LHCN-M2 (cell line): ENCODE measurements at regions not wholly inside any gene's neighbourhood (a gene's known extent, or its start where the extent isn't known, plus 50 kb on each side); places are given as distances from the start of the nearest gene placed in this dataset.

Source experiments
- DNase-seq: peaks from one replicate; pipeline ENCODE4 v3.0.0-alpha.2; 2012; ENCODE audit warnings: low read depth

DNA sequence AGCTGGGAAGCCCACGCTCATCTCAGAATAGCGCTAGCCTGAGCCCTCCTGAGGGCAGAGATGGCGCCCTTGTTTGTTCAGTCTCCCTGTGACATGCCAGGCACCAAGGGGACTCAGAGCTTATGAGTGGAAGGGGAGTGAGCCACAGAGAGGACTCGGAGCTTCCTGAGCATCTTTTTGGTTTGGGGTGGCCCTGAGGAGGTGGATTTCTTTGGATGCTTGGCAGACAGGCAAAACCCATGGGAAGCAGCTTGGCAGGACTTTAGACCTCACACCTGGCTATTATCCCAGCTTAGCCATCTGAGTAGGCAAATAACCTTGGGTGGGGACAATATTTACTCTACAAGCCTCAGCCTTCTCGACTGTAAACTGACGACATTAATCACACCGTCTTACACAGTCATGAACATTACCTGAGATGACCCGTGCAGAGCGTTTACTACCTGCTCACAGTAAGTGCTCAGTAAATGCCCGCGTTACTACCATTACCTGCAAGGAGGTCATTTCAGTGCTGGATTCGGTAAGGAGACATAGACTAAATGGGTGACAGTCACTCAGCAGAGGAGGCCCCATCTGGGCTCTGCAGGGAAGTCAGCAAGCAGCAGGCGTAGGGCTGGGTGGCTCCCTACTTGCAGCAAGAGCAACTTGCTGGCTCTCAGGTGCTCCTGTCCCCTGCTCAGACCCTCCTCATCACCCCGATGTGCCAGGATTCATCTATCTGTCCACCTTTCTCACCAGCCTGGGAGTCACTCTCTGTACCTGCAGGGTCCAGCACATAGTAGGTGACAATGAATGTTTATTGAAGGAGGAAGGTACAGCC is 54.9 kb downstream of the KLHDC7A start:
- no peak for DNase-seq

GRCh38 chr1:18536356-18536755 is 55.6 kb downstream of the KLHDC7A start:
- DNase-seq = no peak

DNA sequence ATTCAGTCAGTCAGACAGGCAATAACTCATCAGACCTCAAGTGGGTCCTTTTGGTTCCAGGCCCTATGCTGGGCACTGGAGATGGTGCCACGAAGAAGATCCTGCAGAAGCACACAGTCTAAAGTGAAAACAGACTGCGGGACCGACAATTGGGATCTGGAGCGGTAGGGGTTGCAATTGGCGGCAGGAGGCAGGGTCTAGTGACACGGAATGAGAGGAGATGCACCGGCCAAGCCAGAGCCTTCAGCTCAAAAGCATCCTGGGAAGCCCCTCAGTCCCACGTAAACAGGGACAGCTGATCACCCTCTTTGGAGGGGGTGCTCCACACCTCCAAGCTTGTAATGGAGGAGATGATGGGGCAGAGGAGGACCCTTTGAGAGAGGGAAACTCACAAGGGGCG is 56.2 kb downstream of the KLHDC7A start:
- no peak for DNase-seq

DNA sequence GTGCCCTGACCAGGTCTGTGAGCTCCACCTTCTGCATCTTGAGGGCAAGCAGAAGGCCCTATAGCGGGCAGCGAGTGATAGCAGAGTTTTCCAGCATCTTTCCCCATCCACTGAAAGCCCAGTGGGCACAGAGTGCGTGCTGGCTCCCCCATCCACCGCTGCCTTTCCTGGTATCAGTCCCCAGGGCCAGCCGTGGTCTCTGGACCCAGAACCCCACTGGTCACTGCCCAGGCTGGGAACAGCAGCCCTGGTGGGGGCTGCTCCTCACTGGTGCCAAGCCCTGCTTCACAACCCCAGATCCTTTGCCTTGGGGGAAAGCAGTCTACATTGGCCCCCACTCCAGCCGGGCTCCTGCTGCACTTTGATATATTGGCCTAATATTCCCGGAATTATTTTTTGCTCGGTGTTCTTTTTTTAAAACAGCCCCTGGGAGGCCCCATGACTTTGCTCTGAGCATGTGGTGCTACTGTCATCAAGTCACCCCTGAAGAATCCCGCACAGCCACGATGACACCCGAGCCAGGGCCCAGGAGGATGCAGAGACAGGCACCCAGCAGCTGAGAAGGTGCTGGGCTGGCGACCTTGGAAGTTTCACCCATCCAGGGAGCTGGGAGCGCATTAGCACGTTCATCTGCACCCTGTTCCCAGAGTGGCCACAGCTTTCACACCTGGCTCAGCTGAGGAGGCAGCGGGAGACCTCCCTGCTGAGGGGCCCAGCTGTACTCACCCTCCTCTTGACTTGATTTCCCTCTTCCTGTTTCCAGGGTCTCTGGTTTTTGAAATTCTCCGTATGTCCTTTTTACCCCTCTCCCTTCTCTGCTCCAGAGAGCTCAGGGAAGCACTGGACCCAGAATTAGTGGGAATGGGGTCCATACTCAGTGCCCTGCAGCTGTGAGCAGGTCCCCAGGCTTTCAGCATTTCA is 56.9 kb downstream of the KLHDC7A start:
- DNase-seq = no peak

DNA sequence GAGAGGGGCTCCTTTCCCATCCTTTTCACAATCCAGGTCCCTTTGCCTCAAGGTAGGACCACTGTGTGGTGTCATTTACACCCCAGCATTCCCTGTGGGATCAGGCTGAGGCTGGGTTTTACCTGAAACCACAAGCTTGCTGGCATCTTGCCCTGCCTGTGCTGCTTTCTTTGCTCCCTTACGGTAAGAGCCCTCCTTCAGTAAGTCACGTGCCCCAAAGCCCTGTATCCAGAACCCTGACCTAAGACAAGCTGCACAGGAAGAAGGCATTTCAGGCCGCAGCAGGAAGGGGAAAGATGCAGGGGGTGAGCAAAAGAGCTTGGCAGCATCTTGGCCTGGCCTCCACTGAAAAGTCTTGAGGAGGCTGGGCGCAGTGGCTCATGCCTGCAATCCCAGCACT is 58.4 kb downstream of the KLHDC7A start:
- no peak for DNase-seq

GRCh38 chr1:18540136-18540765 is 59.5 kb downstream of the KLHDC7A start:
- no peak for DNase-seq

GRCh38 chr1:18541046-18541795 is 60.5 kb downstream of the KLHDC7A start:
- DNase-seq = no peak

GRCh38 chr1:18542351-18542750 is 61.6 kb downstream of the KLHDC7A start:
- DNase-seq = no peak

DNA sequence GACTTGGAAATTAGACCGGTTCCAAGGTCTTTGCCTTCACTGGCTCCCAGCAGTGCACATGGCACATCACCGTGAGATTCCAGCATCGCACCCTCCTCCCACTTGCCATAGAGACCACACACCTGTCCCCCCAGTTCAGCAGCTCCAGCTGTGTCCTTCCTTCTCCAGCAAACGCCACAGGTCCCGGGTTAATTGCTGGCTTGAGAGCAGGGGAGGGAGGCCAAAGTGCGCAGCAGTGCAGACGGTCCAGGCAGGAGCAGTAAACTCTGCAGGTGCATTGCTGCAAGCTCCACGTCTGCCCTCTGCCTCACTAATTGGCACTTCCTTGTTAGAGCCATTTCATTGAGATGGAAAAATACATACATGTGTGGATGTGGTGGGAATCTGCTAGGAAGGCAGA is 65.3 kb downstream of the KLHDC7A start:
- no peak for DNase-seq

DNA sequence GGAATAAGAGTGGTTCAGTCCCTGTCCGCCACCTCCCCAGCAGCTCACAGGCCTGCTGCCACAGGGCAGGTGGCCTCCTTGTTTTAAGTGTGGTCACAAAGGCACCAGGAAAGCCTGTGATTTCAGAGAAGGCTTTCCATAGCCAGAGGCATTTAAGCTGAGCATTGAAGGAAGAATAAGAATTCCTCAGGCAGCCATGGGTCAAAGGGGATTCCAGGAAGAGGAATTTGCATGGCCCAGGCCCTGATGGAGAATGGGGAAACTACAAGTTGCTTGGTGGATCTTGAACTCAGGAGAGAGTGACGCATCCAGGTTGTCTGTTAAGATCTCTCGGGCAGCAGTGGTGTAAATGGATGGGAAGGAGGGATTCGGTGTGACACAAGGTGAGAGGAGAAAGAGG is 66.7 kb downstream of the KLHDC7A start:
- no peak for DNase-seq

DNA sequence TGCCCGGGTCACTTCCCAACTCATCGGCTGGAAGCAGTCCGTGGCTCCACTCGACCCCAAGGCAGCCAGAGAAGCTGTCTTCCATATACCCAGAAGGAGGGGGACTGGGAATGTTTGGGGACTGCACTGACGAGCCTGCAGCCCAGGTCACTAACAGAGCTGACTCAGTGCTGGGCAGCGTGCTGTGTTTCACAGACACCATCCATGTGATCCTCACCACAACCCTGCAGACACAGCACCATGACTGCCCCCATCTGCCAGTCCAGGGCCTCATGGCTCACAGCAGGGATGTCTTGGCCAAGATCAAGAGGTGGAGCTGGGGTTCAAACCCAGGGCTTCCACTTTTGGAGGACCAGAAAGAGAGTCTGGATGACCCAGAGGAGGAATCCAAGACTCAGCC is 67.9 kb downstream of the KLHDC7A start:
- no peak for DNase-seq

- DNase-seq = no peak
These were observed 68.4 kb downstream of the KLHDC7A start for GRCh38 chr1:18549106-18549505.

DNA sequence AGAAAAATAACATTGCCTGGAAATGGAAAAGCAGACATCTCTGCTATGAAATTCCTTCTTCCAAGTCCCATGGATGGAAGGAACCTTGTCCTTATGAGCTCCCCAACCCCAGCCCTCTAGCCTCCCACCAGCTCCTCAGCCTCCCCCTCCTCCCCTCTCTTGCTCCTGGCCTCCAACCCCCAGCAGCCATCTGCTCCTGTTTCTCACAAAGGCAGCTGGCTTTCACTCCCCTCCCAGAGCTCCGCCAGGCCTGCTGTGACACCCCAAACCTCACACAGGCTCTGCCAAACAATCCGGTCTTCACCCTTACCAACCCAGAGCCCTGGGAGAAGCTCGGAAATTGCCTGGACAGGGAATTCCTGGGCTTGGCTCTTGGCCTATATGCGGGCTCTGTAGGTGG is 69.2 kb downstream of the KLHDC7A start:
- DNase-seq = no peak

GRCh38 chr1:18552631-18553030 is 71.9 kb downstream of the KLHDC7A start:
- no peak for DNase-seq

GRCh38 chr1:18553388-18553787 is 72.7 kb downstream of the KLHDC7A start:
- DNase-seq = no peak

DNA sequence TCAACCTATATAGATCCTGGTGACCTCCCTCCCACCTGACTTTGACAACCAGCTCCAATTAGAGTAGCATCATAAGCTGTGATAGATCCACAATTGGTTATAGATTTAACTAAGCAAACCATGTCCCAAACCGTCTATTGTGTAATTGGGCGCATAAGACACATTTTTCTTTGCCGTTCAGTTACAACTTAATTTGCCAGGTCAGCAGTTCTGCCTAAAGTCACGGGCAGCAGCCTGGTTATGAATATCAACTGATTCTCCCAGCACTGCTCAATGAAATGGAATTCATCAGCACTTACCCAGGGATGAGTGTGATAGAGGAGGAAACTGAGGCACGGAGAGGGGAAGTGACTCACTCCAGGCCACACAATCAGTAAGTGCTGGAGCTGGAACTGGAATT is 73.4 kb downstream of the KLHDC7A start:
- no peak for DNase-seq

- no peak for DNase-seq
These were observed 73.9 kb downstream of the KLHDC7A start for GRCh38 chr1:18554597-18554996.

GRCh38 chr1:18555036-18555435 is 74.3 kb downstream of the KLHDC7A start:
- DNase-seq = no peak

DNA sequence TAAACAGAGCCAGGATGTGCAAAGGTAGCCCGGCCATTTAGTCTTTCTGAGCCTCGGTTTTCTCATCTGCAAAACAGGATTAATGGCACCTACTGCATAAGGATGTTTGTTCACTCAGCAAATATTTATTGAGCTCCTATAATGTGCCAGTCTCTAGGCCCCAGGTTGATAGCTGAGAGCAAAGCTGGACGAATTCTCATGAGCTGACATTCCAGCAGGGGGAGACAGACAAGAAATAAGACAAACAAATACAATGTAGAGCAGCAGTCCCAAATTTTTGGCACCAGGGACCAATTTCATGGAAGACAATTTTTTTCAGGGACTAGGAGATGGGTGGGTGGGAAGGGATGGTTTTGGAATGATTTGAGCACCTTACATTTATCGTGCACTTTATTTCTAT is 74.3 kb upstream of the PAX7 start:
- peak; percentile 3 for DNase-seq

DNA sequence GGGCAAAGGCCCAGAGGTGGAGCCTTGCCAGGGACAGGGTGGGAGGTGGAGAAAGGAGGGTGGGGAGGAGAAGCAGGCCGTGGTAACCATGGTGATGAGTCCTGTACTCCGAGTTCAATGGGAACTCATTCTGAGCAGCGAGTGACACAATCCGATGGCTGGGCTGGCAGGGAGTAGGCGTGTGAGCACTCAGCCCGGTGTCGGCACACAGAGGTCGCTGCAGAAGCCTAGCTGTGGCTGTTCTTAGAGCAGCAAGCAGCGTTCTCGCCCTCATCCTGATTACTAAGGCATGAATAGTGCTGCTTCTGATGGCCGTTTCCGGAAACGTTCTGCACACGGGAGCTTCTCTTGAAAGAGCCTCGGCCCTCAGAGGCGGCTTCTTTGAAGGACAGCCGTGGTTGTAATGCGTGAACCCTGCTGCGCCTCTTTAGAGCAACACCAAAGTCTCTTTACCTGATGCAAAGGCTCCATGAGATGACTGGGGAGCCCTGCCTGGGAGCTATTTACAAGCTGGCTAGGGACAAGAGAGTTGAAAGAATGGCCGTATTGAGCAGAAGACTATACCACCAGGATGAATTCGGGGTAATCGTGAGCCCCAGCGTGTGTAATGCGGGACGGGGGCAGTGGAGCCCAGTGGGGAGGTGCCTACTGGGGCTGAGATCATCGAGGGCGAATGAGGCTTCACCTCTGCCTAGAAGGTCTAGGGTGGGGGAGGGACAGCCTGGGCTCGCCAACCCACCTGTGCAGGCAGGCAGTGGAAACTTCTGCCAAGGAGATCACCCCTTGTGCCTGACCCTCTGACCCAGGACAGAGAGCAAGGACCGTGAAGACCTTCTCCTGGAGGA is 72.8 kb upstream of the PAX7 start:
- DNase-seq = no peak

GRCh38 chr1:18560692-18561091 is 70.0 kb upstream of the PAX7 start:
- no peak for DNase-seq
